HFF-Myc (cell line): ENCODE measurements at regions not wholly inside any gene's neighbourhood (a gene's known extent, or its start where the extent isn't known, plus 50 kb on each side); places are given as distances from the start of the nearest gene placed in this dataset.

ENCODE experiments used
- DNase-seq: peaks from one replicate; pipeline ENCODE4 v3.0.0-alpha.2; 2011; ENCODE audit warnings: low read depth; ENCODE audit errors: extremely low read depth
- H3K4me3 ChIP-seq: replicated peaks from 2 replicates; pipeline ENCODE4 v1.5.1; 2011; ENCODE audit warnings: low read depth, mild to moderate bottlenecking, control low read depth, low read length
- CTCF ChIP-seq: IDR thresholded peaks from 2 replicates; pipeline ENCODE4 v1.5.1; 2012; ENCODE audit warnings: mild to moderate bottlenecking, low read depth, low read length, control low read depth; ENCODE audit errors: missing control alignments

GRCh38 chr15:101124731-101125451 is 127.0 kb downstream of the CHSY1 start:
- no peak for TF ChIP-seq CTCF
- no peak overlapping the region for H3K4me3 ChIP-seq
- no peak for DNase-seq

- no peak for TF ChIP-seq CTCF
- no peak for DNase-seq
- H3K4me3 ChIP-seq: no peak overlapping the region
Measured at GRCh38 chr15:101123222-101123910, 128.5 kb downstream of the CHSY1 start.

- DNase-seq: no peak
- no peak for TF ChIP-seq CTCF
- H3K4me3 ChIP-seq: no peak overlapping the region
Measured at GRCh38 chr15:101122806-101123205, 129.0 kb downstream of the CHSY1 start.

- no peak overlapping the region for H3K4me3 ChIP-seq
- no peak for TF ChIP-seq CTCF
- DNase-seq: no peak
Measured at GRCh38 chr15:101122266-101122665, 129.6 kb downstream of the CHSY1 start.

- TF ChIP-seq CTCF: peak; percentile 41
- no peak overlapping the region for H3K4me3 ChIP-seq
- DNase-seq: no peak
Measured at GRCh38 chr15:101121511-101122090, 130.2 kb downstream of the CHSY1 start.

GRCh38 chr15:101120987-101121386 is 130.9 kb downstream of the CHSY1 start:
- no peak for DNase-seq
- TF ChIP-seq CTCF: no peak
- no peak overlapping the region for H3K4me3 ChIP-seq
